MM.1S (cell line): ENCODE measurements at regions not wholly inside any gene's neighbourhood (a gene's known extent, or its start where the extent isn't known, plus 50 kb on each side); places are given as distances from the start of the nearest gene placed in this dataset.

Experiments
- DNase-seq: peaks from one replicate; pipeline ENCODE4 v3.0.0-alpha.2; 2015
- H2AFZ ChIP-seq: fragments of 300-600 bp; sonication (generic); 2 replicates; pipeline ENCODE4 v1.6.0; 2016; ENCODE audit warnings: antibody characterized with exemption, low read length
- H3F3A ChIP-seq: fragments of 300-600 bp; sonication (generic); 2 replicates; pipeline ENCODE4 v1.6.1; 2016; ENCODE audit warnings: mild to moderate bottlenecking, antibody characterized with exemption, low read length, moderate library complexity, mixed read lengths; ENCODE audit not compliant: insufficient read depth
- H3K27ac ChIP-seq: fragments of 300-600 bp; sonication (generic); 2 replicates; pipeline ENCODE4 v1.5.1; 2016; ENCODE audit warnings: mild to moderate bottlenecking, low read length
- H3K27me3 ChIP-seq: fragments of 300-600 bp; sonication (generic); replicated peaks from 2 replicates; pipeline ENCODE4 v1.6.0; 2016; ENCODE audit warnings: low read length; ENCODE audit not compliant: insufficient read depth
- H3K36me3 ChIP-seq: fragments of 300-600 bp; sonication (generic); replicated peaks from 2 replicates; pipeline ENCODE4 v1.6.1; 2016; ENCODE audit warnings: mild to moderate bottlenecking, low read length, mixed read lengths; ENCODE audit not compliant: insufficient read depth
- H3K4me1 ChIP-seq: fragments of 300-600 bp; sonication (generic); 2 replicates; pipeline ENCODE4 v1.6.1; 2016; ENCODE audit warnings: low read length, mixed read lengths
- H3K4me2 ChIP-seq: fragments of 300-600 bp; sonication (generic); 2 replicates; pipeline ENCODE4 v1.6.0; 2016; ENCODE audit warnings: low read depth, low read length
- H3K4me3 ChIP-seq: fragments of 300-600 bp; sonication (generic); 2 replicates; pipeline ENCODE4 v1.5.1; 2016; ENCODE audit warnings: low read length, mixed read lengths
- H3K79me2 ChIP-seq: fragments of 300-600 bp; sonication (generic); 2 replicates; pipeline ENCODE4 v1.6.1; 2016; ENCODE audit warnings: mixed run types, low read length, mixed read lengths
- H3K9ac ChIP-seq: fragments of 300-600 bp; sonication (generic); 2 replicates; pipeline ENCODE4 v1.6.1; 2016; ENCODE audit warnings: low read length, mixed read lengths
- H3K9me2 ChIP-seq: fragments of 300-600 bp; sonication (generic); replicated peaks from 2 replicates; pipeline ENCODE4 v1.6.1; 2016; ENCODE audit warnings: mild to moderate bottlenecking, low read length, mixed read lengths; ENCODE audit not compliant: insufficient read depth
- H3K9me3 ChIP-seq: fragments of 300-600 bp; sonication (generic); replicated peaks from 2 replicates; pipeline ENCODE4 v1.6.1; 2016; ENCODE audit warnings: mild to moderate bottlenecking, low read length, mixed read lengths; ENCODE audit not compliant: insufficient read depth
- H4K20me1 ChIP-seq: fragments of 300-600 bp; sonication (generic); 2 replicates; pipeline ENCODE4 v1.6.1; 2016; ENCODE audit warnings: mild to moderate bottlenecking, low read length, moderate library complexity, mixed read lengths; ENCODE audit not compliant: insufficient read depth
- EZH2 ChIP-seq: fragments of 300-600 bp; sonication (generic); optimal IDR thresholded peaks from 2 replicates; pipeline ENCODE3; 2017; ENCODE audit warnings: low read depth, mild to moderate bottlenecking, antibody characterized with exemption, low read length, mixed read lengths
- EZH2phosphoT487 ChIP-seq: fragments of 300-600 bp; sonication (generic); IDR thresholded peaks from 2 replicates; pipeline ENCODE4 v1.6.1; 2018; ENCODE audit warnings: antibody characterized with exemption, low read length
- TF ChIP-seq, protein P1 (sequence below): fragments of 300-600 bp; sonication (generic); IDR thresholded peaks from 2 replicates; pipeline ENCODE4 v1.5.1; 2016; ENCODE audit warnings: antibody characterized with exemption, low read length, mixed read lengths

- Histone ChIP-seq H2AFZ (no peak overlapping the region), H3K4me1 (no peaks in the 10 kb centered on the region), H3K9me2 (no peaks in the 10 kb centered on the region), H3K9ac (no peak overlapping the region), H3K9me3 (no peaks in the 10 kb centered on the region), H4K20me1 (no peaks in the 10 kb centered on the region), H3K4me3 (no peak overlapping the region), H3K27me3 (no peaks in the 10 kb centered on the region), H3K79me2 (no peaks in the 10 kb centered on the region), H3F3A (no peaks in the 10 kb centered on the region), H3K27ac (no peak overlapping the region), H3K4me2 (no peak overlapping the region), H3K36me3 (no peaks in the 10 kb centered on the region)
- no peak for DNase-seq
- TF ChIP-seq, protein P1, sequence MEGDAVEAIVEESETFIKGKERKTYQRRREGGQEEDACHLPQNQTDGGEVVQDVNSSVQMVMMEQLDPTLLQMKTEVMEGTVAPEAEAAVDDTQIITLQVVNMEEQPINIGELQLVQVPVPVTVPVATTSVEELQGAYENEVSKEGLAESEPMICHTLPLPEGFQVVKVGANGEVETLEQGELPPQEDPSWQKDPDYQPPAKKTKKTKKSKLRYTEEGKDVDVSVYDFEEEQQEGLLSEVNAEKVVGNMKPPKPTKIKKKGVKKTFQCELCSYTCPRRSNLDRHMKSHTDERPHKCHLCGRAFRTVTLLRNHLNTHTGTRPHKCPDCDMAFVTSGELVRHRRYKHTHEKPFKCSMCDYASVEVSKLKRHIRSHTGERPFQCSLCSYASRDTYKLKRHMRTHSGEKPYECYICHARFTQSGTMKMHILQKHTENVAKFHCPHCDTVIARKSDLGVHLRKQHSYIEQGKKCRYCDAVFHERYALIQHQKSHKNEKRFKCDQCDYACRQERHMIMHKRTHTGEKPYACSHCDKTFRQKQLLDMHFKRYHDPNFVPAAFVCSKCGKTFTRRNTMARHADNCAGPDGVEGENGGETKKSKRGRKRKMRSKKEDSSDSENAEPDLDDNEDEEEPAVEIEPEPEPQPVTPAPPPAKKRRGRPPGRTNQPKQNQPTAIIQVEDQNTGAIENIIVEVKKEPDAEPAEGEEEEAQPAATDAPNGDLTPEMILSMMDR, result no peak
- TF ChIP-seq EZH2, result no peak
- TF ChIP-seq EZH2phosphoT487, result no peak
Observed at GRCh38 chr6:148082044-148082443, 260.6 kb upstream of the SASH1 start.

DNA sequence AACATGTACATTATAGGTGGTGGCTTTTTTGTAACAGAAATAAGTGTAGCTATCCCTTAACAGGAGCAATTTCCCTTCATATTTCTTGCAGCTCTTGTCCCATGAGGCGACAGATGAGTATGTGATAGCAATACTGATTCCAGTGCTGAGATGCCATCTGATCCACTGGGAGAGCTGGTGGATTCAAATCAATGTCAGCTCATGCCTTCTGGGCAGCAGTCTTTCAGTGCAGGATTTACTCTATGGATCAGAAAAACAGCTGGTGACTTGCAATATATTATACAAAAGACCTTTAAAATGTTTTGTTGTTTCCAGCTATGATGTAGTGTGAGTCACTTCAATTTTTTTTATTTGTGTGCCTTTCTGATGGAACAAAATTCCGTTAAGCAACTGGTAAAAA lies 259.9 kb upstream of the SASH1 start:
- no peak overlapping the region for H3K4me2 ChIP-seq
- H3K9ac ChIP-seq, result no peak overlapping the region
- H3K4me1 ChIP-seq, result no peaks in the 10 kb centered on the region
- no peaks in the 10 kb centered on the region for H3K36me3 ChIP-seq
- no peaks in the 10 kb centered on the region for H3K27me3 ChIP-seq
- TF ChIP-seq EZH2, result no peak
- TF ChIP-seq EZH2phosphoT487, result no peak
- TF ChIP-seq, protein P1, result no peak
- no peaks in the 10 kb centered on the region for H3K79me2 ChIP-seq
- H3K27ac ChIP-seq, result no peak overlapping the region
- no peak overlapping the region for H3K4me3 ChIP-seq
- H4K20me1 ChIP-seq, result no peaks in the 10 kb centered on the region
- H3F3A ChIP-seq, result no peaks in the 10 kb centered on the region
- H3K9me3 ChIP-seq, result no peaks in the 10 kb centered on the region
- H3K9me2 ChIP-seq, result no peaks in the 10 kb centered on the region
- H2AFZ ChIP-seq, result no peak overlapping the region
- no peak for DNase-seq

- H3K27me3 ChIP-seq, result no peaks in the 10 kb centered on the region
- H3K9me3 ChIP-seq, result no peaks in the 10 kb centered on the region
- H3K4me3 ChIP-seq, result no peak overlapping the region
- H3F3A ChIP-seq, result no peaks in the 10 kb centered on the region
- H3K27ac ChIP-seq, result no peak overlapping the region
- H3K4me1 ChIP-seq, result no peaks in the 10 kb centered on the region
- H3K4me2 ChIP-seq, result no peak overlapping the region
- H2AFZ ChIP-seq, result no peak overlapping the region
- no peak for TF ChIP-seq EZH2
- no peak for TF ChIP-seq EZH2phosphoT487
- TF ChIP-seq, protein P1, result no peak
- no peaks in the 10 kb centered on the region for H3K9me2 ChIP-seq
- no peak overlapping the region for H3K9ac ChIP-seq
- DNase-seq, result no peak
- H3K36me3 ChIP-seq, result no peaks in the 10 kb centered on the region
- no peaks in the 10 kb centered on the region for H3K79me2 ChIP-seq
- H4K20me1 ChIP-seq, result no peaks in the 10 kb centered on the region
Observed at GRCh38 chr6:148085631-148086331, 256.9 kb upstream of the SASH1 start.
